ENCODE measurements at regions not wholly inside any gene's neighbourhood (a gene's known extent, or its start where the extent isn't known, plus 50 kb on each side); places are given as distances from the start of the nearest gene placed in this dataset.

DNA sequence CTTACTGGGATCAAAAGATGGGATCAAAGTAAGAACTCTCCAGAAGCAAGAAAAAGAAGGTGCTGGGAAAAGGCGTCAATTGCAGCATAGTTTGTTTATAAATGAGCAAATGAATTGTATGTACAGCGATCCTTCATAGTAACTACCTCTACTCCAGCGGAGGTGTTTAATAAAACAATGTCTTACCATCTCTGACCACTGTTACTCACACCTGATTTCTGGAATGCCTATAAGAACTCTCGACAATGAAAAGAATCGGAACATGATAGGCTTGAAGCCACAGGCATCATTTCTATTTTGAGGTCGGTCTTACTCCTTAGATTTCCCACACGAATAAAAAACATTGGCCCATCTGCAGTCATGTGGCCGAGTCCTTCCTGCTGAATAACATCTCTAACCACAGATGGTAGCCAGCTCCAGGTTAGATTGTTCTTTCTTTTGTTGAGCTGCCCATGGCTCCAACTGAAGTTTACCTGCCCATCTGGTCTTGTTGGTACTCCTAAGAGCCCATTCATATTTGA lies 67.6 kb downstream of the CLDN34 start:
- Histone ChIP-seq H3K27ac (replicated peaks) (peak overlapping the region; percentile 74), H3K4me3 (no peak overlapping the region), H3K9me3 (replicated peaks) (no peaks in the 10 kb centered on the region), H3K36me3 (no peaks in the 10 kb centered on the region), H3K27me3 (ENCODE audit: low read depth) (no peaks in the 10 kb centered on the region), H3K4me1 (peaks cover 49% of the 10 kb centered on the region)
- intact Hi-C loops (cut with micrococcal nuclease) = no loop called here
- no peak for DNase-seq
- TF ChIP-seq, protein P1, sequence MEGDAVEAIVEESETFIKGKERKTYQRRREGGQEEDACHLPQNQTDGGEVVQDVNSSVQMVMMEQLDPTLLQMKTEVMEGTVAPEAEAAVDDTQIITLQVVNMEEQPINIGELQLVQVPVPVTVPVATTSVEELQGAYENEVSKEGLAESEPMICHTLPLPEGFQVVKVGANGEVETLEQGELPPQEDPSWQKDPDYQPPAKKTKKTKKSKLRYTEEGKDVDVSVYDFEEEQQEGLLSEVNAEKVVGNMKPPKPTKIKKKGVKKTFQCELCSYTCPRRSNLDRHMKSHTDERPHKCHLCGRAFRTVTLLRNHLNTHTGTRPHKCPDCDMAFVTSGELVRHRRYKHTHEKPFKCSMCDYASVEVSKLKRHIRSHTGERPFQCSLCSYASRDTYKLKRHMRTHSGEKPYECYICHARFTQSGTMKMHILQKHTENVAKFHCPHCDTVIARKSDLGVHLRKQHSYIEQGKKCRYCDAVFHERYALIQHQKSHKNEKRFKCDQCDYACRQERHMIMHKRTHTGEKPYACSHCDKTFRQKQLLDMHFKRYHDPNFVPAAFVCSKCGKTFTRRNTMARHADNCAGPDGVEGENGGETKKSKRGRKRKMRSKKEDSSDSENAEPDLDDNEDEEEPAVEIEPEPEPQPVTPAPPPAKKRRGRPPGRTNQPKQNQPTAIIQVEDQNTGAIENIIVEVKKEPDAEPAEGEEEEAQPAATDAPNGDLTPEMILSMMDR (IDR thresholded peaks at IDR 0.05; ENCODE audit: borderline replicate concordance) = no peak

DNA sequence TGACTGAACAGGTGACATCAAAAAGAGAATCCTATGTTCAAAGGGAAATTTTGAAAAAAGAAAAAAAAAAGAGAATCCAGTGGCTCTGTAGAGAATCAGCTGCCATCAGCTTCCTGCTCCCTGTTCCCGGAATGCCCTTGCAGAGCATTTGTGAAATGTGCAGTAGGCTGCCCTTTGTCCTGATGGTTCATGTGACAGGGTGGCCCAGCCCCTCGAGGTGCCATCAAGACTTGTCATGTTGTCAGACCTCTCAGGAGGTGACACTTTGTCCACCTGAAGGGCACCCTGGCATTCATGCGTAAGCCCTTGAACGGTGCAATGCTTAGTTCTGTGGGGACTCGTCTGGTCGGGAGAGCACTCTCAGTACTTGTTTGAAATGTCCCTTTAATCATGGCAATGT lies 71.4 kb downstream of the CLDN34 start:
- intact Hi-C loops (cut with micrococcal nuclease) = no loop called here
- H3K4me1 ChIP-seq = peaks cover 56% of the 10 kb centered on the region
- TF ChIP-seq, protein P1 (IDR thresholded peaks at IDR 0.05; ENCODE audit: borderline replicate concordance) = no peak
- H3K9me3 ChIP-seq (replicated peaks) = no peaks in the 10 kb centered on the region
- no peaks in the 10 kb centered on the region for H3K36me3 ChIP-seq
- no peak for DNase-seq
- H3K27me3 ChIP-seq (ENCODE audit: low read depth) = no peaks in the 10 kb centered on the region
- H3K27ac ChIP-seq (replicated peaks) = peak overlapping the region; percentile 36
- no peak overlapping the region for H3K4me3 ChIP-seq

DNA sequence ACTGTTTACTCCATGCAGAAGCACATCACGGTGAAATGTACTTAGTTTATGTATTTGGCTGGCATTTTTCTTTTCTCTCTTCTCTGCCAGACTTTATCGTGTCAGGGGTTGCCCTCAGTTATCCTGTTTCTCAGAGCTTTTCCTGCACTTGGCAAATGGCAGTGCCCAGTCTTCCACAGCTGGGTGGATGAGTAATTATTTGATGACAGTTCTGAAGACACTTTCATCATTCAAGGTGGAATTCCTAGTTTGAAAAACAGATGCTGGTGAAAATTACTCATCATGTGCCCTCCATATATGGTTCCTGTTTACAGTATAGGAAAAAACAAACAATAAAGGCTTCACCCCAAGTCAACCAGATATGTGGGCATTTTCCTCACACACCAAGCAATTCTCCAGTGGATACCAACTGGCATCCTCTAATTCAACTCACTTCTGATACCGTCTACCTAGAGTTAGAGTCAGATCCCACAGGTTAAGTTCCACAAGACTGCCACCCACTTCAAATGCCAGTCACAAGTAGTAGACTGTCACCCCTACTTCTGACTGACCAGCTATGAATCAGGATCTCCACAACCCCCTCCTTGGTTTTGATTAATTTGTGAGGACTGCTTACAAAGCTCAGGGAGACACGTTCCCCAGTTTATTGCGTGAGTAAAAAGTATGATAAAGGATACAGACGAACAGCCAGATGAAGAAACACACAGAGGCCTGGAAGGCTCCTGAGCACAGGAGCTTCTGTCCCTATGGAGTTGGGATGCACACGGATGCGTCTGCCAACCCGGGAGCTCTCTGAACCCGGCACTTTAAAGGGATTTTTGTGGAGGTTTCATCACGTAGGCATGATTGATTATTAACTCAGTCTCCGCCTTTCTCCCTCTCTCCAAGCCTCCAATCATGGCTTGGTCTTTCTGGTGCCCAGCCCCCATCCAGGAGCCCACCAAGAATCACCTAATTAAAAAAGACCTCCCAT lies 72.9 kb downstream of the CLDN34 start:
- Histone ChIP-seq H3K27ac (replicated peaks) (no peak overlapping the region), H3K27me3 (ENCODE audit: low read depth) (no peaks in the 10 kb centered on the region), H3K9me3 (replicated peaks) (no peaks in the 10 kb centered on the region), H3K4me1 (peaks cover 60% of the 10 kb centered on the region), H3K36me3 (no peaks in the 10 kb centered on the region), H3K4me3 (no peak overlapping the region)
- TF ChIP-seq, protein P1 (IDR thresholded peaks at IDR 0.05; ENCODE audit: borderline replicate concordance) = no peak
- intact Hi-C loops (cut with micrococcal nuclease) = no loop called here
- DNase-seq = no peak

DNA sequence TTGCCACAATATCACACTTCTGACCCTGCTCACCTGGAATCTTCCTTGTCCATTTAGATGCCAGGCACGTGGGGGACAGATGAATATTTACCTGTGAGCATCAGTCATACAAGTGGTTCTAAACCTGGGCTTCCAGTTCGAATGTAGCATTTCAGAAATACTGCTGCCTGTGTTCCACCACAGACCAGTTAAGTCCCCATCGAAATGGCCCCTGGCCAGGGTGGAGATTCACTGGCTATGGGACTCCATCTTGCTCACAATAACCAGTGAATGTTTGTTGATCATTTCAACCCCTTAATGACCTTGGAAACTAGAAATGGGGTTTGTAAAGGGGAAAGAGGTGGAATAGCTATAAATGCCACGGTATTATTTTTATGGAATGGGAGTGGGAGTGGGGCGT lies 73.8 kb downstream of the CLDN34 start:
- Histone ChIP-seq H3K4me3 (no peak overlapping the region), H3K27me3 (ENCODE audit: low read depth) (no peaks in the 10 kb centered on the region), H3K9me3 (replicated peaks) (no peaks in the 10 kb centered on the region), H3K4me1 (peaks cover 69% of the 10 kb centered on the region), H3K27ac (replicated peaks) (no peak overlapping the region), H3K36me3 (no peaks in the 10 kb centered on the region)
- TF ChIP-seq, protein P1 (IDR thresholded peaks at IDR 0.05; ENCODE audit: borderline replicate concordance) = no peak
- intact Hi-C loops (cut with micrococcal nuclease) = no loop called here
- DNase-seq = no peak

DNA sequence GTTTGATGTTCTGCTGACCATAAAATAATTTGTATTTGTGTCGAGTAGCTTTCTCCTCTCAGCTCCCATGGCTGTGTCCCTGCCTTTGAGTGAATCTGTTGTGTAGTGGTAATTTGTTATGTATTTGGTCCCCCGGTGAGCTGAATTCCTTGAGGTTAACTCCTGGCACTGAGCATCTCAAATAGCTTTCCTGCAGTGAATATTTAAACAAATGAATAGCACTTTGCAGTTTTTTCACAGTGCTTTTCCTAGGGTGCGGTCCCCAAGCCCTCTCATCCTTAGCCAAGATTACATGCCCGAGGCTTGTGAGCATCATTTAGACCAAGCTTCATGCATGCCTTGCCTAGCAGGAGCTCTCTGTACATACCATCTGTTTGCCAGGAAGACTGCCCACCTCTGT lies 74.2 kb downstream of the CLDN34 start:
- no peak for DNase-seq
- no peak overlapping the region for H3K27ac ChIP-seq (replicated peaks)
- peaks cover 73% of the 10 kb centered on the region for H3K4me1 ChIP-seq
- no peaks in the 10 kb centered on the region for H3K36me3 ChIP-seq
- H3K9me3 ChIP-seq (replicated peaks) = no peaks in the 10 kb centered on the region
- TF ChIP-seq, protein P1 (IDR thresholded peaks at IDR 0.05; ENCODE audit: borderline replicate concordance) = no peak
- intact Hi-C loops (cut with micrococcal nuclease) = no loop called here
- no peak overlapping the region for H3K4me3 ChIP-seq
- no peaks in the 10 kb centered on the region for H3K27me3 ChIP-seq (ENCODE audit: low read depth)

All from left ventricle myocardium inferior (tissue), 1 donor.